H1 (cell line): ENCODE measurements at regions not wholly inside any gene's neighbourhood (a gene's known extent, or its start where the extent isn't known, plus 50 kb on each side); places are given as distances from the start of the nearest gene placed in this dataset.

ENCODE experiments used
- CTCF ChIA-PET: fragments of 300-600 bp; sonication (Branson Sonifier 250); formaldehyde crosslinking; loops from one replicate; lab custom pipeline; 2021; ENCODE audit not compliant: partially characterized antibody; lab: Charles Lee
- POLR2A ChIA-PET: fragments of 300-600 bp; sonication (Branson Sonifier 250); formaldehyde crosslinking; loops from one replicate; lab custom pipeline; 2021; ENCODE audit warnings: inconsistent platforms; ENCODE audit not compliant: partially characterized antibody; lab: Charles Lee
- DNase-seq, 2 experiments: peaks; one replicate each; pipeline versions ENCODE4 v3.0.0 to v3.0.0-alpha.2; 2010 to 2022; ENCODE audit warnings: low spot score in 2 of 2, low read depth in 1 of 2, mixed read lengths in 1 of 2
- FAIRE-seq: peaks from 2 replicates; lab custom pipeline; 2011; peaks lifted over from hg19 to GRCh38; lab: Jason Lieb, UNC
- H2AFZ ChIP-seq: 2 replicates; pipeline ENCODE4 v1.8.1; 2012; ENCODE audit warnings: low read length, inconsistent platforms
- H2AK5ac ChIP-seq: 2 replicates; pipeline ENCODE4 v1.6.1; 2013; ENCODE audit warnings: low read depth, low read length
- H2BK120ac ChIP-seq: replicated peaks from 2 replicates; pipeline ENCODE3; 2013; ENCODE audit warnings: low read depth, low read length, inconsistent platforms
- H2BK12ac ChIP-seq: 2 replicates; pipeline ENCODE4 v1.6.1; 2013; ENCODE audit warnings: low read depth, low read length
- H2BK15ac ChIP-seq: 2 replicates; pipeline ENCODE4 v1.6.1; 2013; ENCODE audit warnings: low read length
- H2BK20ac ChIP-seq: 2 replicates; pipeline ENCODE4 v1.6.1; 2013; ENCODE audit warnings: low read length
- H2BK5ac ChIP-seq: 2 replicates; pipeline ENCODE4 v1.6.1; 2013; ENCODE audit warnings: low read depth, low read length
- H3K14ac ChIP-seq: 2 replicates; pipeline ENCODE4 v1.6.1; 2013; ENCODE audit warnings: inconsistent platforms; ENCODE audit not compliant: insufficient read length
- H3K18ac ChIP-seq: 2 replicates; pipeline ENCODE4 v1.6.1; 2013; ENCODE audit warnings: low read length; ENCODE audit errors: extremely low read depth
- H3K23ac ChIP-seq: 2 replicates; pipeline ENCODE4 v1.6.1; 2013; ENCODE audit warnings: inconsistent platforms; ENCODE audit not compliant: insufficient read length
- H3K23me2 ChIP-seq: 2 replicates; pipeline ENCODE4 v1.6.1; 2013; ENCODE audit warnings: low read depth, low read length
- H3K27ac ChIP-seq: 2 replicates; pipeline ENCODE4 v1.6.1; 2011; ENCODE audit warnings: low read depth, low read length, inconsistent platforms
- H3K27me3 ChIP-seq, 4 experiments: replicated peaks in 1 of 4; 1 replicate in 1 of 4; 2 replicates in 3 of 4; pipeline versions ENCODE4 v1.6.1 to v1.8.1; 2011 to 2013; ENCODE audit warnings: low read length in 3 of 4, mild to moderate bottlenecking in 3 of 4, inconsistent platforms in 2 of 4, mixed read lengths in 2 of 4, moderate library complexity in 1 of 4; ENCODE audit not compliant: control insufficient read depth in 3 of 4, insufficient read depth in 3 of 4; ENCODE audit errors: extremely low read depth in 1 of 4
- H3K36me3 ChIP-seq, 4 experiments: 2 replicates each; pipeline versions ENCODE4 v1.6.1 to v1.8.1; 2011 to 2013; ENCODE audit warnings: mild to moderate bottlenecking in 4 of 4, low read length in 3 of 4, moderate library complexity in 2 of 4, control low read depth in 1 of 4, inconsistent platforms in 1 of 4; ENCODE audit not compliant: insufficient read depth in 4 of 4, control insufficient read depth in 2 of 4
- H3K4ac ChIP-seq: replicated peaks from 2 replicates; pipeline ENCODE3; 2013; ENCODE audit warnings: low read length, low read depth, mixed read lengths, inconsistent platforms; ENCODE audit not compliant: insufficient read length
- H3K4me1 ChIP-seq, 4 experiments: replicated peaks in 1 of 4; 1 replicate in 1 of 4; 2 replicates in 3 of 4; pipeline versions ENCODE4 v1.6.1 to v1.8.1; 2011 to 2013; ENCODE audit warnings: low read length in 3 of 4, inconsistent platforms in 2 of 4, mixed read lengths in 1 of 4; ENCODE audit not compliant: insufficient read depth in 4 of 4, control insufficient read depth in 3 of 4
- H3K4me2 ChIP-seq, 2 experiments: 2 replicates each; pipeline versions ENCODE4 v1.6.1 to v1.8.1; 2011 to 2013; ENCODE audit warnings: low read depth in 2 of 2, low read length in 2 of 2, control low read depth in 1 of 2, inconsistent platforms in 1 of 2, mild to moderate bottlenecking in 1 of 2; ENCODE audit not compliant: insufficient read depth in 1 of 2
- H3K4me3 ChIP-seq, 4 experiments: fragments of 200-600, 300-600 bp in 1 of 4; sonication (generic), shearing (Covaris generic), sonication (Bioruptor Twin) in 1 of 4; 2 replicates each; pipeline versions ENCODE4 v1.5.1 to v1.8.1; 2011 to 2016; ENCODE audit warnings: low read length in 4 of 4, low read depth in 3 of 4, control low read depth in 2 of 4, inconsistent platforms in 2 of 4, mild to moderate bottlenecking in 2 of 4, mixed read lengths in 1 of 4, moderate library complexity in 1 of 4; ENCODE audit not compliant: insufficient read depth in 2 of 4; ENCODE audit errors: extremely low read depth in 1 of 4
- H3K56ac ChIP-seq: replicated peaks from 2 replicates; pipeline ENCODE3; 2013; ENCODE audit warnings: low read depth, mild to moderate bottlenecking, mixed read lengths, low read length, inconsistent platforms; ENCODE audit not compliant: insufficient read length
- H3K79me1 ChIP-seq: 2 replicates; pipeline ENCODE4 v1.6.1; 2013; ENCODE audit warnings: low read depth, low read length, control low read depth
- H3K79me2 ChIP-seq, 2 experiments: 2 replicates each; pipeline versions ENCODE4 v1.6.1 to v1.8.1; 2012 to 2013; ENCODE audit warnings: low read length in 2 of 2, mild to moderate bottlenecking in 2 of 2, inconsistent platforms in 1 of 2; ENCODE audit not compliant: insufficient read depth in 2 of 2, control insufficient read depth in 1 of 2
- H3K9ac ChIP-seq, 4 experiments: replicated peaks in 1 of 4; 1 replicate in 1 of 4; 2 replicates in 3 of 4; pipeline versions ENCODE4 v1.6.1 to v1.8.1; 2011 to 2013; ENCODE audit warnings: low read depth in 3 of 4, low read length in 3 of 4, control low read depth in 2 of 4, mild to moderate bottlenecking in 2 of 4, moderate library complexity in 2 of 4, inconsistent platforms in 1 of 4; ENCODE audit errors: extremely low read depth in 1 of 4
- H3K9me3 ChIP-seq, 2 experiments: 2 replicates each; pipeline versions ENCODE4 v1.6.1 to v1.8.1; 2012 to 2013; ENCODE audit warnings: mild to moderate bottlenecking in 2 of 2, moderate library complexity in 2 of 2, control low read depth in 1 of 2, inconsistent platforms in 1 of 2, low read depth in 1 of 2, low read length in 1 of 2, mixed read lengths in 1 of 2; ENCODE audit not compliant: insufficient read depth in 2 of 2
- H4K20me1 ChIP-seq, 2 experiments: replicated peaks in 1 of 2; 2 replicates each; pipeline versions ENCODE3 to v1.8.1; 2011 to 2013; ENCODE audit warnings: inconsistent platforms in 2 of 2, low read length in 2 of 2, mild to moderate bottlenecking in 1 of 2; ENCODE audit not compliant: insufficient read depth in 2 of 2, control insufficient read depth in 1 of 2
- H4K5ac ChIP-seq: 2 replicates; pipeline ENCODE4 v1.6.1; 2013; ENCODE audit warnings: low read length, low read depth, mixed read lengths, inconsistent platforms; ENCODE audit not compliant: insufficient read length
- H4K8ac ChIP-seq: 2 replicates; pipeline ENCODE4 v1.8.0; 2013; ENCODE audit warnings: mild to moderate bottlenecking, moderate library complexity, low read length, inconsistent platforms; ENCODE audit not compliant: insufficient read depth; ENCODE audit errors: extremely low read depth
- H4K91ac ChIP-seq: replicated peaks from 2 replicates; pipeline ENCODE3; 2013; ENCODE audit warnings: low read length, mixed read lengths, inconsistent platforms; ENCODE audit not compliant: insufficient read length
- CBX5 ChIP-seq: fragments of 300-800, 300-1000 bp; sonication (generic); IDR thresholded peaks from 2 replicates; pipeline ENCODE4 v1.7.1; 2016; ENCODE audit warnings: antibody characterized with exemption, low read length, low read depth
- CHD1 ChIP-seq: IDR thresholded peaks from 2 replicates; pipeline ENCODE4 v1.6.1; 2012; ENCODE audit warnings: low read depth, low read length, improper control_type of control experiment
- MAFK ChIP-seq: IDR thresholded peaks from 2 replicates; pipeline ENCODE4 v1.6.1; 2012; ENCODE audit warnings: low read depth, mild to moderate bottlenecking, improper control_type of control experiment, low read length
- NANOG ChIP-seq: IDR thresholded peaks from 2 replicates; pipeline ENCODE4 v1.6.1; 2011; ENCODE audit warnings: low read length, low read depth, mild to moderate bottlenecking, inconsistent platforms; ENCODE audit not compliant: insufficient read depth, poor library complexity, severe bottlenecking
- POU5F1 ChIP-seq: IDR thresholded peaks from 2 replicates; pipeline ENCODE4 v1.6.1; 2011; ENCODE audit warnings: low read depth, mild to moderate bottlenecking, low read length, moderate library complexity
- RFX5 ChIP-seq: IDR thresholded peaks from 2 replicates; pipeline ENCODE4 v1.6.1; 2011; ENCODE audit warnings: low read depth, low read length, improper control_type of control experiment, borderline replicate concordance
- SP2 ChIP-seq: IDR thresholded peaks from 2 replicates; pipeline ENCODE4 v1.6.1; 2012; ENCODE audit warnings: mild to moderate bottlenecking, low read length, inconsistent platforms
- SP4 ChIP-seq: IDR thresholded peaks from 2 replicates; pipeline ENCODE4 v1.6.1; 2012; ENCODE audit warnings: low read length, inconsistent platforms
- SRF ChIP-seq: IDR thresholded peaks from 2 replicates; pipeline ENCODE4 v1.6.1; 2011; ENCODE audit warnings: mild to moderate bottlenecking, low read depth, low read length, moderate library complexity
- USF2 ChIP-seq: IDR thresholded peaks from 2 replicates; pipeline ENCODE4 v1.6.1; 2011; ENCODE audit warnings: low read length, improper control_type of control experiment
- ZNF274 ChIP-seq: IDR thresholded peaks from 2 replicates; pipeline ENCODE4 v1.7.0; 2012; ENCODE audit warnings: low read length, borderline replicate concordance; ENCODE audit errors: extremely low read depth
- WGBS, 2 experiments: shearing (Covaris generic) in 1 of 2; methylation state at CpG; one replicate each; pipeline versions ENCODE4 v1.1.6 to v1.1.7; 2013 to 2015; ENCODE audit warnings: low lambda C conversion rate in 2 of 2, mixed read lengths in 2 of 2, inconsistent platforms in 1 of 2, low coverage in 1 of 2, missing lambda C conversion rate in 1 of 2; ENCODE audit not compliant: insufficient replicate concordance in 2 of 2, insufficient coverage in 1 of 2, insufficient read length in 1 of 2; ENCODE audit errors: extremely low coverage in 1 of 2, missing lambda C conversion rate in 1 of 2; 5-methylcytosine and 5-hydroxymethylcytosine counted together

- H3K27ac ChIP-seq: no peak overlapping the region
- no peaks in the 10 kb centered on the region for H3K4me1 ChIP-seq
- H3K23ac ChIP-seq: no peak overlapping the region
- H3K4me3 ChIP-seq: no peak overlapping the region
- H2BK120ac ChIP-seq: no peak overlapping the region
- no peak overlapping the region for H3K4me2 ChIP-seq
- no peaks in the 10 kb centered on the region for H3K36me3 ChIP-seq
- no peak overlapping the region for H3K4ac ChIP-seq
- ChIA-PET POLR2A (no interaction called here), CTCF (interaction anchor here (0.7 to 1.5 kb wide), 2 partner anchors 13 to 394 kb away, joined by 3 read pairs; no protein-coding TSS in a partner anchor)
- 96% methylated on average over 1 of the region's 1 CpG; no CpG with 5 or more reads in 1 of the 2 experiments for WGBS, 2 experiments
- no peak overlapping the region for H4K5ac ChIP-seq
- no peaks in the 10 kb centered on the region for H3K9me3 ChIP-seq
- no peak overlapping the region for H3K14ac ChIP-seq
- H2BK5ac ChIP-seq: no peak overlapping the region
- no peak overlapping the region for H2BK15ac ChIP-seq
- H4K91ac ChIP-seq: no peak overlapping the region
- no peak overlapping the region for H3K56ac ChIP-seq
- no peak overlapping the region for H2AFZ ChIP-seq
- no peaks in the 10 kb centered on the region for H4K20me1 ChIP-seq
- no peak overlapping the region for H2BK20ac ChIP-seq
- H3K79me2 ChIP-seq: no peaks in the 10 kb centered on the region
- TF ChIP-seq SP4: no peak
- no peak for TF ChIP-seq ZNF274
- no peak for TF ChIP-seq NANOG
- TF ChIP-seq SRF: no peak
- TF ChIP-seq RFX5: no peak
- TF ChIP-seq USF2: no peak
- TF ChIP-seq CHD1: no peak
- TF ChIP-seq CBX5: no peak
- no peak for TF ChIP-seq SP2
- no peak for TF ChIP-seq POU5F1
- no peak for TF ChIP-seq MAFK
- H3K9ac ChIP-seq: no peak overlapping the region
- no peaks in the 10 kb centered on the region for H3K79me1 ChIP-seq
- no peak overlapping the region for H2BK12ac ChIP-seq
- H3K23me2 ChIP-seq: no peaks in the 10 kb centered on the region
- no peak overlapping the region for H2AK5ac ChIP-seq
- no peak for DNase-seq
- no peaks in the 10 kb centered on the region for H3K27me3 ChIP-seq
- H4K8ac ChIP-seq: no peak overlapping the region
- no peak for FAIRE-seq
- H3K18ac ChIP-seq: no peak overlapping the region
These were observed 419.4 kb downstream of the DCDC2C start for GRCh38 chr2:4122726-4123125.
